ENCODE measurements at regions not wholly inside any gene's neighbourhood (a gene's known extent, or its start where the extent isn't known, plus 50 kb on each side); places are given as distances from the start of the nearest gene placed in this dataset.
"Not testable (repeated sequence)": the region's sequence is repeated elsewhere in the genome, so short reads cannot be mapped to it uniquely, and the experiment has no call there.

GRCh38 chr18:25544546-25545287 lies 192.8 kb upstream of the ZNF521 start:
- DNase-seq: peak; percentile 60

GRCh38 chr18:25538175-25538922 lies 186.4 kb upstream of the ZNF521 start:
- no peak for DNase-seq

- no peak for DNase-seq
These were observed 183.5 kb upstream of the ZNF521 start for GRCh38 chr18:25535495-25535894.

GRCh38 chr18:25534401-25534800 lies 182.4 kb upstream of the ZNF521 start:
- no peak for DNase-seq

- peak; percentile 54 for DNase-seq
These were observed 181.3 kb upstream of the ZNF521 start for GRCh38 chr18:25533218-25533617.

GRCh38 chr18:25531207-25531606 lies 179.2 kb upstream of the ZNF521 start:
- no peak for DNase-seq

- not testable (repeated sequence) for DNase-seq
These were observed 173.8 kb upstream of the ZNF521 start for GRCh38 chr18:25525789-25526188.

- DNase-seq: peak; percentile 58
These were observed 166.7 kb upstream of the ZNF521 start for GRCh38 chr18:25518716-25519053.

GRCh38 chr18:25517881-25518715 lies 166.1 kb upstream of the ZNF521 start:
- peak; percentile 17 for DNase-seq

- no peak for DNase-seq
These were observed 165.0 kb upstream of the ZNF521 start for GRCh38 chr18:25516747-25517498.

- DNase-seq: peak; percentile 10
These were observed 164.2 kb upstream of the ZNF521 start for GRCh38 chr18:25516121-25516520.

- DNase-seq: no peak
These were observed 158.1 kb upstream of the ZNF521 start for GRCh38 chr18:25510096-25510495.

- peak; percentile 70 for DNase-seq
These were observed 151.7 kb upstream of the ZNF521 start for GRCh38 chr18:25503567-25504081.

GRCh38 chr18:25497151-25497794 lies 145.3 kb upstream of the ZNF521 start:
- no peak for DNase-seq

GRCh38 chr18:25496544-25496943 lies 144.6 kb upstream of the ZNF521 start:
- no peak for DNase-seq

- DNase-seq: no peak
These were observed 143.6 kb upstream of the ZNF521 start for GRCh38 chr18:25495606-25496005.

- no peak for DNase-seq
These were observed 142.9 kb upstream of the ZNF521 start for GRCh38 chr18:25494888-25495287.

GRCh38 chr18:25493401-25493800 lies 141.4 kb upstream of the ZNF521 start:
- DNase-seq: no peak

GRCh38 chr18:25490316-25490715 lies 138.3 kb upstream of the ZNF521 start:
- DNase-seq: no peak

- DNase-seq: no peak
These were observed 121.0 kb upstream of the ZNF521 start for GRCh38 chr18:25473008-25473407.

GRCh38 chr18:25470756-25471524 lies 119.0 kb upstream of the ZNF521 start:
- DNase-seq: not testable (repeated sequence)

All from hematopoietic multipotent progenitor cell treated with erythropoietin and hydrocortisone succinate and interleukin-3 and kit ligand, for 4 days (in vitro differentiated cells).